Embryonic facial prominence (tissue), 1 donor: ENCODE measurements at regions not wholly inside any gene's neighbourhood (a gene's known extent, or its start where the extent isn't known, plus 50 kb on each side); places are given as distances from the start of the nearest gene placed in this dataset.
A peak's percentile ranks its signal among the peaks of the same experiment; 100 is the strongest.

ENCODE experiments used
- DNase-seq: peaks from one replicate; pipeline ENCODE4 v3.0.0-alpha.2; 2016; ENCODE audit errors: extremely low spot score

- DNase-seq = no peak
Observed at GRCh38 chr2:12929758-12930157, 213.0 kb downstream of the TRIB2 start.

GRCh38 chr2:12930391-12930790 is 213.7 kb downstream of the TRIB2 start:
- DNase-seq = no peak

GRCh38 chr2:12931186-12931844 is 214.6 kb downstream of the TRIB2 start:
- peak; percentile 45 for DNase-seq

GRCh38 chr2:12932192-12932591 is 215.5 kb downstream of the TRIB2 start:
- DNase-seq = no peak

GRCh38 chr2:12934146-12934756 is 217.5 kb downstream of the TRIB2 start:
- no peak for DNase-seq

- no peak for DNase-seq
Observed at GRCh38 chr2:12935222-12935621, 218.5 kb downstream of the TRIB2 start.

GRCh38 chr2:12935796-12936195 is 219.1 kb downstream of the TRIB2 start:
- DNase-seq = no peak

DNA sequence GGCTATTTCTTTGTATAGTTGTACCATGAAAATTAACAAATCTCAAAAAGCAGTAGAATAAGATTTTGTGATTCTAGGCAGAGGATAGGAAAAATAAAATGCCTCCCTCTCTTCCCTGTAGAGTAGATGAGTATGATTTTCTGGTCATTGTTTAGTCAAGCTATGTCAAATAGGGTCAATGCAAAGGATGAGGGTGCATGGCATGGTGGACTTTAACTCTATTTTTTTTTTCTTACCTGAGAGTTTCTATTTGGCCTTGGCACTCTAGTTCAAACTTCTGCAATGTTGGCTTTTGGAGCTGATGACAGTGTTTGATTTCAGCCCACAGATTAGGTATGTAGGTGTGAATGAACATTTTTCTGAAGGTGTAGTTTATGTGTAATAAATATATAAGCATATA is 224.5 kb downstream of the TRIB2 start:
- no peak for DNase-seq

DNA sequence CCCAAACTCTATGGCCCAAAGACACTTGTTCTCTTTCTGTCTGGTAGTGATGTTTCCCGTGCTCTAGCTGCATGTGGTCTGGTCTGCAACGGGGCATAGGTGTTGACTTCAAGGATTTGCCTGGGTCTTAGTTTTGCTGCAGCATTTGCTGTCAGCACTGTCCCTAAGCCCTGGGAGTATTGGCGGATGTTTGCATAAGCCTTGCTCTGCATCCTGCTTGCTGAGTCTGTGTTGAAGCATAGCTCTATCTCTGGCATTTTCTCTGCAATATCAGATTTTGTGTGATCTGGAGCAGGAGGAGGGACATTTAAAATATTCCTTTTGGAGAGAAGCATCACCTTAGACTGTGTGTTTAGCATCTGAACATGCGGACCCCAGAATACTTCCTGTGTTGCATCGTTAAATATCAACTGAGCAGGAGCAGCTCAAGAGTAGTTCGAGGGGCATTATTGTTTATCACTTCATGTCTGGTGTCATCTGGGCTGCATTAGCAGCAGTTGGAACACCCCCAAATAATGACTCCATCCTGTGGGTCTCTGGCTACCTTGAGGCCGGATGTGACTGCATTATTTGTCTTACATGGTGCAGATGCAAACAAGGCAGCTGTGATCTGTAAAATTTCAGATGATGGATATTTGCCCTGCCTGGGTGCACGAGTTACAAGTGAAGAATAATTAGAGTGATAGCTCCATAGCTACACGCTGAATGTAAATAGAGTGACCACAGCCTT is 231.7 kb downstream of the TRIB2 start:
- DNase-seq = no peak

GRCh38 chr2:12948961-12949353 is 232.2 kb downstream of the TRIB2 start:
- no peak for DNase-seq

DNA sequence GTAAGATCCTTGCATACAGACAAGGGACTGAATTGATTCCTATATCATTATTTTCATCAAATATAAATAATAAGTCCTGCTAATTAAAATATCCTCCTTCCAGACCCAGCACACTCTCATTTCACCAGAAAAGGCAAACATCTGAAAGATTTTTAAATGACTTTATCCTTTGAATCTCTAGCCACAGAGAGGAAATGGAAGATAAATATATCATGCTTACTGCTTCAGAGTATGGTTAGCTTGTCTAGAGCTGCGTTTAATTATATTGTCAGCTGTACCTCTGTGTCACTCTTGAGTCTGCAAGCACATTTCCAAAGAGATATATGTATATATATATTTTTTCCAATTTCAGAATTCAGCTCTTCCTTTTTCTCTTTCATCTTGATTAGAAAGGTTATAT is 232.7 kb downstream of the TRIB2 start:
- no peak for DNase-seq

DNA sequence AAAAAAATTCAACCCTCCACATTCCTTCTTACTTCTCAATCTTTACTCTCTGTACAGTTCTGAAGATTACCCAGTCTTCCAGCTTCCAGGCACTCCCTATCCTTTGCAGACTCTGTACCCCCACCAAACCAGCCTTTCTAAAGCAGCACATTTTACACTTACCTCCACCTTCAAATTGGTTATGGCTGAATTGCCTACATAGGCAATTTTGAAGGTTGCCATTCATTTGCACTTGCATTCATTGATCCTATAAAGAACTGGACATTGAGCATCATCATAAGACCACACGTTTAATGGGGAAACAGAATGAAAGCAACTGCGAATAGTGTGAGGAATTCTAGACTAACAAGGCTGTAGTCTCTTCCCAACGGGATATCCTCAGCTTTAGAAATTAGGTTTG is 233.4 kb downstream of the TRIB2 start:
- no peak for DNase-seq

DNA sequence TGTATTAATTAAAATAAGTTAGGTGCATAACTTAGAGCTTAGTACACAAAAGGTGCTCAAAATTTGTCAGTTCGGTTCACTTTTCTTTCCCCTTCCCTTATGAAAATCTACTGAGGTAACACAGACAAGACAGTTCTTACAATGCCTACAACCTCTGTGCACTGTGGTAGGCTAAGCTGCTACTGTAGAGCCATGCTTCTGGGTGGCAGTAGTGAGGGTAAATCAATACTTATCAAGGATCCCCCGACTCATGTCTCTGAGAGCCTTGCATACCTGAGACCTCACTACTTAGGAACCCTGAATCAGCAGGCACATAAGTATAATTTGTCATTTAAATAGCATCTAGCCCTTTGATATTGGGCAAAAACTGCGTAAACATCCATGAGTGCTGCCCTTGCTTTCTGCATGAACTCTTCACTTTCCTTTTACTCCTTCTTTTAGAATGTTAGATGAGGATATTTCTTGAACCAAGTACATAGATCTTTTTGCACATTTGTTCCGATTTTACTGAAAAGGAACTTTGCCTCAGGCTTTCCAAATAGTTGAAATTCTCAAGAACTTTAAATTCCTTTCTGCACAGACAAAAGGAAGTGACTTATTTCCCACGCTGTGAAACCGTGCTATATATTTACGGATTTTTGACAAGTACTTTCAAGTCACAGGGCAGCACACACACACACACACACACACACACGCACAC is 234.4 kb downstream of the TRIB2 start:
- no peak for DNase-seq

- DNase-seq = no peak
Observed at GRCh38 chr2:12951657-12951973, 234.9 kb downstream of the TRIB2 start.

GRCh38 chr2:12953596-12953995 is 236.9 kb downstream of the TRIB2 start:
- no peak for DNase-seq

GRCh38 chr2:12955864-12956263 is 239.1 kb downstream of the TRIB2 start:
- no peak for DNase-seq

DNA sequence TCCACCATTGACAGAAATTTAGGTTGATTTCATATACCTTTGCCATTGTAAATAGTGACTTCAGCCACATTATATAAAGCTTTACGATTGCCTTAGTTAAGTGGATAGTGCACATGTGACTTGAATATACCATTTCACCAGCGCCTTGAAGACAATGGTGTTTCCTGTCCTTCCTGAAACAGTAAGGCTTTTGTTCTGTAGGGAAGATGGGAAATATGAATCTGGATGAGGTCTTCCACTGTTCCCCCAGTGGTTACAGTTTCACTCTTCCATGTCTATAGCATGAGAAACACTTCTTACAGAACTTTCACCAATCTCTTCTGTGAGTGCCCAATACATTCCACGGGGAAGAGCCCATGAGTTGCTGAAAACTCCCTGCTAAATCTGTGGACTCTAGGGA is 240.5 kb downstream of the TRIB2 start:
- DNase-seq = no peak

DNA sequence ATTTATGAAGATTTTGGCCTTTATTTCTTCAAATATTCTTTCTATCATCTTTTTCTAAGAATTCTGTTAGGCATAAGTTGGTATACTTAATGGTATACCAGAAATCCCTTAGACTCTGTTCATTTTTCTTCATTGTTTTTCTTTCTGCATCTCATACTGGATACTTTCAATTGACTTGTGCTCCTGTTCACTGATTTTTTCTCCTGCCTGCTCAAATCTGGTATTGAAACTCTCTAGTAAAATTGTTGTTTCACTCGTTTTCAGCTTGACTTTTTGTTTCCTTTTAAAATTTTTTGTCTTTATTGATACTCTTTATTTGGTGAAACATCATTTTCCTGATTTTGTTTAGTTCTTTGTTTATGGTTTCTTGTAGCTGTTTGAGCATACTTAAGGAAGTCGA is 243.2 kb downstream of the TRIB2 start:
- no peak for DNase-seq

- DNase-seq = no peak
Observed at GRCh38 chr2:12960671-12961070, 243.9 kb downstream of the TRIB2 start.

DNA sequence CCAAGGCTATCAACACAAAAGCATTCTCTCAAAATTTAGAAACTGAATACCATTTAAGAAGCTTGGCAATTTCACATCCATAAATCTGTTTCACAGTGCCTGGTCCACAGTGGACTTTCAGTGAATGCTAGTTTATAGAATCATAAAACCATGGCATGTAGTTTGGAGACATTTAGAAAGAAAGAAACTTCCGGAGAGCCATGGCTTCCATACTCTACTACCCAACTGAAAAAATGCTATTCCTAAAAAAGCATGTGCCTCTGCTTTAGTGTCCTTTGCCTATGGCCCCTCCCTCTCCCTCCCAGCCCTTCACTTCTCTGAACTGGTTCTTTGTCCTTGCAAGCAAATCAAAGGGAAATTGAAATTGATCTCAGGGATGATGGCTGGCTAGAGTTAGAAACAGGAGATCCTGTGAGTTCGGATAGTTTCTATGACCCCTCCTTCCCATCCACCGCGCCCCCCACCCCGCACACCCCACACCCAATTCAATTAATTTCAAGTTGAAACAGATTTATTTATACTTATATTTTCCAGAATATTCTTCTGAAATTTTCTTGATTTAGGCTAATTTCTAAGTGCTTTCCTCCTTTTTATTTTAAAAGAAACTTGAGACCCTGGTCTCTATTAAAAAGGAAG is 248.3 kb downstream of the TRIB2 start:
- DNase-seq = no peak

DNA sequence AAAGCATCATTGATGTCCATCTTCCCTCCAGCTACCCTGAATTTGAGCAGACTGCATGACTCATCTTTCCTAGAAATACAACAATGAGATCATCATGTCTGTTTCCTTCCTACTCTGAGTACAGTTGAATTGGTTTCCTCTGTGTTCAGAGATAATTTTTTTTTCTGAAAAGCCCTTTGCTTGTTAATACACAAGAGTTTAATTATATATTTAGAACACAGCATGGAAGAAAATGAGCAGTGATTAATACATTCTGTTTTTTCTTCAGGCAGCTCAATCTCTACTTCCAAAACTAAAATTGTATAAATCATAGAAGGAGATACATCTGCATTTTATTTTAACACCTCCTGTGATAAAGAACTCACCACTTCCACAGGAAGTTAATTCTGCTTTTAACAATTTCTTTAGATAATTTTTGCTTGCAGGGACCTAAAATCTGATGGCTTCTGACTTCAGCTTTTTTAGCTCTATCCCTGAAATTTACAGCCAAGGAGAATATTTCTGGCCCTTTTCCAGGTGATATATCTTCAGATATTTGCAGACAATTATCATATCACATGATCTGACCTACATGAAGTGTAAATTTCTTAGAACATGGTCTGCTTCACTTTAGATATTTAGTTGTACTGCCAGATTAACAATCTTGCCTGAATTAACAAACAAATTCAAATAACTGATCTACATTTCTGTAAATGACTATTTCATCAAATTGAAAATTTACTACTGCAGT is 249.0 kb downstream of the TRIB2 start:
- DNase-seq = peak; percentile 50

- no peak for DNase-seq
Observed at GRCh38 chr2:12967804-12968203, 251.1 kb downstream of the TRIB2 start.
